ENCODE measurements at regions not wholly inside any gene's neighbourhood (a gene's known extent, or its start where the extent isn't known, plus 50 kb on each side); places are given as distances from the start of the nearest gene placed in this dataset.

GRCh38 chr2:16093639-16094529 lies 153.5 kb downstream of the MYCN start:
- Histone ChIP-seq H3K4me1 (ENCODE audit: control insufficient read depth, insufficient read depth, low read length) (no peaks in the 10 kb centered on the region), H4K8ac (ENCODE audit: low read depth in 2 of 2, low read length in 2 of 2) (no peak overlapping the region), H3K23ac (ENCODE audit: low read depth, low read length) (no peak overlapping the region), H3K27ac (ENCODE audit: insufficient read depth, low read length) (no peak overlapping the region), H2BK5ac (ENCODE audit: low read depth, low read length, poor library complexity, severe bottlenecking) (no peak overlapping the region), H2AK5ac (ENCODE audit: low read depth, low read length) (no peak overlapping the region), H2BK120ac (ENCODE audit: low read depth, low read length) (no peak overlapping the region), H3K18ac (ENCODE audit: low read depth, low read length) (no peak overlapping the region), H2BK15ac (ENCODE audit: low read depth, low read length) (no peak overlapping the region), H3K4ac (ENCODE audit: low read depth, low read length) (no peak overlapping the region), H2AK9ac (replicated peaks; ENCODE audit: low read depth, low read length, poor library complexity) (no peak overlapping the region), H2AFZ (replicated peaks; ENCODE audit: low read length, poor library complexity) (no peak overlapping the region), H3K56ac (ENCODE audit: extremely low read depth, insufficient read depth, low read length) (no peak overlapping the region), H4K91ac (ENCODE audit: insufficient read depth, low read depth, low read length) (no peak overlapping the region), H3K9me3 (ENCODE audit: control insufficient read depth, insufficient read depth, low read length) (peaks cover 25% of the 10 kb centered on the region), H4K5ac (ENCODE audit: low read depth, low read length) (no peak overlapping the region), H3K36me3 (ENCODE audit: control insufficient read depth, insufficient read depth, low read length) (no peaks in the 10 kb centered on the region), H3K4me2 (ENCODE audit: low read depth, low read length) (no peak overlapping the region), H2BK20ac (ENCODE audit: low read depth, low read length) (no peak overlapping the region), H3K4me3 (ENCODE audit: insufficient read depth, low read depth, low read length) (no peak overlapping the region), H4K20me1 (ENCODE audit: insufficient read depth, low read length) (no peaks in the 10 kb centered on the region), H3K9me1 (ENCODE audit: insufficient read depth, low read length) (no peaks in the 10 kb centered on the region), H3K9ac (ENCODE audit: low read depth, low read length) (no peak overlapping the region), H3K27me3 (ENCODE audit: control insufficient read depth, insufficient read depth, low read length) (no peaks in the 10 kb centered on the region), H3K14ac (replicated peaks; ENCODE audit: low read depth, low read length) (no peak overlapping the region), H3K79me1 (ENCODE audit: low read depth in 1 of 2, low read length in 2 of 2) (no peaks in the 10 kb centered on the region)
- in situ Hi-C loops (cut with MboI; ENCODE audit: low sequenced_read_pairs) (no loop called here), dilution Hi-C loops (cut with HindIII; ENCODE audit: low sequenced_read_pairs, unreplicated experiment) (no loop called here), intact Hi-C loops (cut with micrococcal nuclease) (no loop called here)
- no TSS peak for BruUV-seq (replicated peaks)
- ATAC-seq (ENCODE audit: low read depth) (no peak), DNase-seq (no peak)
- POLR2A ChIA-PET (ENCODE audit: unreplicated experiment), result no interaction called here
- 32% methylated on average over 8 of the region's 17 CpGs; no CpG with 5 or more reads in 1 of the 2 experiments for WGBS, 2 experiments (ENCODE audit: extremely low coverage in 2 of 2, insufficient read length in 1 of 2)
- CTCF ChIA-PET, result no interaction called here
- TF ChIP-seq CTCF (conservative IDR thresholded peaks at IDR 0.05; ENCODE audit: low read depth, low read length) (no peak), RCOR1 (IDR thresholded peaks at IDR 0.05; ENCODE audit: insufficient replicate concordance, low read length) (no peak), SMC3 (IDR thresholded peaks at IDR 0.05; ENCODE audit: low read depth, low read length) (no peak), BHLHE40 (IDR thresholded peaks at IDR 0.05; ENCODE audit: low read depth, low read length) (no peak), MAZ (IDR thresholded peaks at IDR 0.05; ENCODE audit: borderline replicate concordance, low read depth, low read length) (no peak), USF2 (IDR thresholded peaks at IDR 0.05; ENCODE audit: low read depth, low read length) (no peak), POLR2A (IDR thresholded peaks at IDR 0.05; ENCODE audit: low read depth, low read length) (no peak), MXI1 (IDR thresholded peaks at IDR 0.05; ENCODE audit: borderline replicate concordance, low read depth, low read length) (no peak), CHD1 (IDR thresholded peaks at IDR 0.05; ENCODE audit: low read depth, low read length) (no peak), ELK1 (IDR thresholded peaks at IDR 0.05; ENCODE audit: borderline replicate concordance, low read depth, low read length) (no peak), CEBPB (IDR thresholded peaks at IDR 0.05; ENCODE audit: low read depth, low read length) (no peak), RAD21 (IDR thresholded peaks at IDR 0.05; ENCODE audit: low read length) (no peak), RFX5 (IDR thresholded peaks at IDR 0.05; ENCODE audit: low read depth, low read length) (no peak), FOS (IDR thresholded peaks at IDR 0.05; ENCODE audit: low read depth, low read length) (no peak), MAFK (IDR thresholded peaks at IDR 0.05; ENCODE audit: low read depth, low read length) (no peak), NFE2L2 (IDR thresholded peaks at IDR 0.05; ENCODE audit: low read depth, low read length) (no peak)

Measured in IMR-90 (cell line).